Mucosa of stomach (tissue), 1 donor: ENCODE measurements at regions not wholly inside any gene's neighbourhood (a gene's known extent, or its start where the extent isn't known, plus 50 kb on each side); places are given as distances from the start of the nearest gene placed in this dataset.

Source experiments
- H3K27me3 ChIP-seq: one replicate; pipeline ENCODE4 v1.7.0; 2013; ENCODE audit warnings: mild to moderate bottlenecking, low read length; ENCODE audit not compliant: control insufficient read depth, insufficient read depth
- H3K36me3 ChIP-seq: one replicate; pipeline ENCODE4 v1.7.0; 2013; ENCODE audit warnings: low read length; ENCODE audit not compliant: control insufficient read depth, insufficient read depth
- H3K4me1 ChIP-seq: one replicate; pipeline ENCODE4 v1.7.0; 2013; ENCODE audit warnings: mild to moderate bottlenecking, low read length; ENCODE audit not compliant: control insufficient read depth, insufficient read depth
- H3K4me3 ChIP-seq: one replicate; pipeline ENCODE4 v1.7.0; 2013; ENCODE audit warnings: low read length
- H3K9ac ChIP-seq: one replicate; pipeline ENCODE4 v1.7.0; 2013; ENCODE audit warnings: mild to moderate bottlenecking, low read length, moderate library complexity
- H3K9me3 ChIP-seq: one replicate; pipeline ENCODE4 v1.7.0; 2013; ENCODE audit warnings: mild to moderate bottlenecking, low read length, moderate library complexity; ENCODE audit not compliant: control insufficient read depth
- donor health status: Pancreatic carcinoma.

- Histone ChIP-seq H3K27me3 (no peaks in the 10 kb centered on the region), H3K4me3 (no peak overlapping the region), H3K9ac (no peak overlapping the region), H3K9me3 (no peaks in the 10 kb centered on the region), H3K4me1 (peaks cover 35% of the 10 kb centered on the region), H3K36me3 (no peaks in the 10 kb centered on the region)
Measured at GRCh38 chr6:6714953-6715352, 126.4 kb downstream of the LY86 start.

- H3K9me3 ChIP-seq: no peaks in the 10 kb centered on the region
- peaks cover 35% of the 10 kb centered on the region for H3K4me1 ChIP-seq
- no peak overlapping the region for H3K4me3 ChIP-seq
Measured at GRCh38 chr6:6715465-6715864, 126.9 kb downstream of the LY86 start.

GRCh38 chr6:6716998-6717763 lies 128.7 kb downstream of the LY86 start:
- no peaks in the 10 kb centered on the region for H3K9me3 ChIP-seq
- peaks cover 36% of the 10 kb centered on the region for H3K4me1 ChIP-seq
- H3K27me3 ChIP-seq: no peaks in the 10 kb centered on the region
- no peaks in the 10 kb centered on the region for H3K36me3 ChIP-seq
- H3K4me3 ChIP-seq: no peak overlapping the region
- H3K9ac ChIP-seq: no peak overlapping the region

More at GRCh38 chr6:6715465-6715864, 126.9 kb downstream of the LY86 start:
- Histone ChIP-seq H3K36me3 (no peaks in the 10 kb centered on the region), H3K9ac (no peak overlapping the region), H3K27me3 (no peaks in the 10 kb centered on the region)

DNA sequence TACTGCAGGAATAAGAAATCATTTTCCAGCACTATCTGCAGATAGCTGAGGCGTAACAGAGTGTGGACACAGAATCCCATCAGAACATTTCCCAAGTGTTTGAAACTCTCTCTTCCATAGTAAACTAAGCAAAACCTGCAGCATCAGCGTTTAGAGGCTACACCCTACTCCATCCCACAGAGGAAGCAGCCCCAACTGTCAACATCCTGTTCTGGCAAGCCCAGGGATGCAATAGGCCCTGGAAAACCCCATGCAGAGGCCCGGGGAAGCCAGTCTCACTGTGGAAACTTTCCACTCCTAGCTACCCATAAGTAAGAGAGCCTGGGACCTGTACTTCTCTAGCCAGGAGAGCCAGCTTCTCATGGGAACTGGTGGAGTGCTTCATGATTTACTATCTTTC lies 129.4 kb downstream of the LY86 start:
- Histone ChIP-seq H3K9ac (no peak overlapping the region), H3K9me3 (no peaks in the 10 kb centered on the region), H3K4me3 (no peak overlapping the region), H3K4me1 (peaks cover 32% of the 10 kb centered on the region), H3K36me3 (no peaks in the 10 kb centered on the region), H3K27me3 (no peaks in the 10 kb centered on the region)

DNA sequence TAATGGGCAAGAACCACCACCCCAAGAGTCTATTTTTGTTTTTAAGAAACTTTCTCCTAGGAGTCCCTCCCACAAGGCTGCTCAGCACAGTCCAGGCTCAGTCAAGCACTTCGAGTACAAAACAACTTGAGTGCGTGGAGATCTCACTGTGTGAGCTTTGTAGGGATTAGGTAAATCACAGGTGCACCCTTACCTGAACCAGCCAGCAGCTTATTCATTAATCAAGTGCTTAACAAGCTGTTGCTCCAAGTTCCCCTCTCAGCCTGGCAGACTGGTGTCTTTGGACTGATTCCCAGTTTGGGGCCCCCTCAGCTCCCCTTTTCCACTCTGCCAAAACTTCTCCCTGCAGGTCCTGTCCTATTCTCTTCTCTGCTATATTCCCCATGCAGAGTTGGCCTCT lies 133.1 kb downstream of the LY86 start:
- Histone ChIP-seq H3K9ac (no peak overlapping the region), H3K27me3 (no peaks in the 10 kb centered on the region), H3K36me3 (no peaks in the 10 kb centered on the region), H3K4me1 (peaks cover 41% of the 10 kb centered on the region), H3K9me3 (no peaks in the 10 kb centered on the region), H3K4me3 (no peak overlapping the region)

GRCh38 chr6:6722195-6722594 lies 133.7 kb downstream of the LY86 start:
- Histone ChIP-seq H3K36me3 (no peaks in the 10 kb centered on the region), H3K27me3 (no peaks in the 10 kb centered on the region), H3K4me3 (no peak overlapping the region), H3K9ac (no peak overlapping the region), H3K4me1 (peaks cover 41% of the 10 kb centered on the region), H3K9me3 (no peaks in the 10 kb centered on the region)

- Histone ChIP-seq H3K4me3 (no peak overlapping the region), H3K4me1 (peaks cover 41% of the 10 kb centered on the region), H3K9ac (peak overlapping the region; percentile 79), H3K36me3 (no peaks in the 10 kb centered on the region), H3K27me3 (no peaks in the 10 kb centered on the region), H3K9me3 (no peaks in the 10 kb centered on the region)
Measured at GRCh38 chr6:6723361-6723760, 134.8 kb downstream of the LY86 start.

GRCh38 chr6:6723921-6724538 lies 135.5 kb downstream of the LY86 start:
- Histone ChIP-seq H3K27me3 (no peaks in the 10 kb centered on the region), H3K36me3 (no peaks in the 10 kb centered on the region), H3K4me3 (peak overlapping the region; percentile 59), H3K9me3 (no peaks in the 10 kb centered on the region), H3K9ac (peak overlapping the region; percentile 79), H3K4me1 (peaks cover 41% of the 10 kb centered on the region)

DNA sequence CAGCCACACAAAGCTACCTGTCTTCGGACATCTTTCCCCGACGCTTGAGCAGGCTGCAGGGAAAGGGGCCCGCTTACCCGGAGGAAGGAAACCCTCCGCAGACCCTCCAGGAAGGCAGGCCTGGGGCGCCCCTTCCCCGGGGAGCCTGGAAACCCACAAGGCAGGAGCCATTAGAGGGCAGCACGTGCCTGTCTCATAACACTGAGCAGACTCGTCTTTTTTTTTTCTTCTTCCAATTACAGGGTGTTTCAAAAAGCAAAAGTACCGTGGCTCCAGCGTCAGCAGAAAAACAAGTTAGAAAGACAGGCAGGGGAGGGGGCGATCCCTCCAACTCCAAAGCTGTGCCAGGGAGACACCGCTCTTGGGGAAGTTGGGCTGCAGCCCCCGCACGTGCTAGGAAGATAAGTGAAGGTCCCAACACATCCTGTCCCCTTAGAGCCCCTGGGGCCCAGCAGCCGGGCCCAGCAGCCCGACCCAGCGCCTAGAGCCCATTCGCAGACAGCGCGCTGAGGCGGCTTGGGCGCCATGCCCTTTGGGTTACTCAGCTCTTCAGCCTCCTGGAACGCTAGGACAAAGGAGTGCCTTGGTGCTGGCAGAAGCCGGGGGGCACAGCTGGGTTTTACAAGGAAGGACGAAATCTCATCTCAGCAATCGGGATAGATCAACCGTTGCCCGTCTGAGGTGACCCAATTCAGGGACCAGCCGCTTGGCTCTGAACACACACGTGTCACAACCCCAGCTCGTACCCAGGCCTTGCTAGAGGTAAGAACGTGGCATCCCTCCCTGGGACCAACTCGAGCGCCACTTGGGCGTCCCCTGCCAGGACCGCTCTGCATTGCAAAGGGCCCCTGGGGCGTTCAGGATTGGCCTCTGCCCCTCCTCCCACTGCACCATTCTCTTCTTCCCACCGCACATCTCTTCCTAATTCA lies 136.3 kb downstream of the LY86 start:
- H3K36me3 ChIP-seq: no peaks in the 10 kb centered on the region
- H3K4me1 ChIP-seq: peaks cover 41% of the 10 kb centered on the region
- no peaks in the 10 kb centered on the region for H3K9me3 ChIP-seq
- H3K27me3 ChIP-seq: no peaks in the 10 kb centered on the region
- H3K9ac ChIP-seq: peak overlapping the region; percentile 79
- peak overlapping the region; percentile 59 for H3K4me3 ChIP-seq

- peak overlapping the region; percentile 79 for H3K9ac ChIP-seq
- H3K27me3 ChIP-seq: no peaks in the 10 kb centered on the region
- no peaks in the 10 kb centered on the region for H3K9me3 ChIP-seq
- peaks cover 41% of the 10 kb centered on the region for H3K4me1 ChIP-seq
- H3K4me3 ChIP-seq: no peak overlapping the region
- no peaks in the 10 kb centered on the region for H3K36me3 ChIP-seq
Measured at GRCh38 chr6:6725468-6726209, 137.1 kb downstream of the LY86 start.

DNA sequence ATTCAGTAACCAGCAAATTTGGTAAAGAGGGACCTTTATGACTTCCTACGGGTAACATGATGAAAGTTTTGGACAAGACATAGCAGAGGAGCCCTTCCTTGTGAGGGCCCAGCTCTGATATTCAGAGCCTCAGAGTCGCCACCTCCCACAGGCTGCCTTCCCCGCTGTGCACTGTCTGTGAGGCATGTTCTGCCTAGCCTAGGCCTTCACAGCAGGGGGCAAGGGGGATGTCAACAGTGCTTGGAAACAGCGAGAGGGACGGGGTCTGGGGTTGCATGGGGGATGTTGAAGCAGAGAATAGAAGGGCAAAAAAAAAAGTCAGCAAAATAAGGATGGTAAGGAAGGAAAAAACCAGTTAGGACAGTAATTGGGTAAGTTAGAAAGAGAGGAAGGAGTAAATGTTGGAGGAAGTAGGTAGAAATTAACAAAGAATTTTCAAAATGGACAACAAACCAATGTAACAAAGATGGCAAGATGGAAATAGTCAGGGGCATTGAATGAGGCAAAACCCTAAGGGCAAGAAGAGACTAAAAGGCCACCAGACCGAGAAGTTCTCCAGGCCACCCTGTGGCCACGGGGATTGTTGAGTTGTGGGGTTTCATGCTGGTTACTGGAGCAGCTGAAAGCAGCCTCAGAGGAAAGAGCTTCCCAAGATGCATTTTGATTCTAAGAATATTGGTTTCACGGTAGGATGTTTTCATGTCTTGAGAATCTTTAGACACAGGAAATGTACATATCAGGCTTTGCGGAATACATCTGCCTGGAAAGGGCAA lies 139.8 kb downstream of the LY86 start:
- Histone ChIP-seq H3K9ac (no peak overlapping the region), H3K4me3 (no peak overlapping the region), H3K4me1 (peaks cover 26% of the 10 kb centered on the region), H3K27me3 (no peaks in the 10 kb centered on the region), H3K36me3 (no peaks in the 10 kb centered on the region), H3K9me3 (no peaks in the 10 kb centered on the region)
